ENCODE measurements at regions not wholly inside any gene's neighbourhood (a gene's known extent, or its start where the extent isn't known, plus 50 kb on each side); places are given as distances from the start of the nearest gene placed in this dataset.

GRCh38 chr4:171601091-171601490 lies 212.1 kb upstream of the GALNTL6 start:
- TF ChIP-seq, protein P1, sequence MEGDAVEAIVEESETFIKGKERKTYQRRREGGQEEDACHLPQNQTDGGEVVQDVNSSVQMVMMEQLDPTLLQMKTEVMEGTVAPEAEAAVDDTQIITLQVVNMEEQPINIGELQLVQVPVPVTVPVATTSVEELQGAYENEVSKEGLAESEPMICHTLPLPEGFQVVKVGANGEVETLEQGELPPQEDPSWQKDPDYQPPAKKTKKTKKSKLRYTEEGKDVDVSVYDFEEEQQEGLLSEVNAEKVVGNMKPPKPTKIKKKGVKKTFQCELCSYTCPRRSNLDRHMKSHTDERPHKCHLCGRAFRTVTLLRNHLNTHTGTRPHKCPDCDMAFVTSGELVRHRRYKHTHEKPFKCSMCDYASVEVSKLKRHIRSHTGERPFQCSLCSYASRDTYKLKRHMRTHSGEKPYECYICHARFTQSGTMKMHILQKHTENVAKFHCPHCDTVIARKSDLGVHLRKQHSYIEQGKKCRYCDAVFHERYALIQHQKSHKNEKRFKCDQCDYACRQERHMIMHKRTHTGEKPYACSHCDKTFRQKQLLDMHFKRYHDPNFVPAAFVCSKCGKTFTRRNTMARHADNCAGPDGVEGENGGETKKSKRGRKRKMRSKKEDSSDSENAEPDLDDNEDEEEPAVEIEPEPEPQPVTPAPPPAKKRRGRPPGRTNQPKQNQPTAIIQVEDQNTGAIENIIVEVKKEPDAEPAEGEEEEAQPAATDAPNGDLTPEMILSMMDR (IDR thresholded peaks at IDR 0.05; ENCODE audit: poor library complexity, severe bottlenecking): no peak
- TF ChIP-seq EP300 (conservative IDR thresholded peaks at IDR 0.05; ENCODE audit: poor library complexity, severe bottlenecking): no peak
